ENCODE measurements at regions not wholly inside any gene's neighbourhood (a gene's known extent, or its start where the extent isn't known, plus 50 kb on each side); places are given as distances from the start of the nearest gene placed in this dataset.

DNA sequence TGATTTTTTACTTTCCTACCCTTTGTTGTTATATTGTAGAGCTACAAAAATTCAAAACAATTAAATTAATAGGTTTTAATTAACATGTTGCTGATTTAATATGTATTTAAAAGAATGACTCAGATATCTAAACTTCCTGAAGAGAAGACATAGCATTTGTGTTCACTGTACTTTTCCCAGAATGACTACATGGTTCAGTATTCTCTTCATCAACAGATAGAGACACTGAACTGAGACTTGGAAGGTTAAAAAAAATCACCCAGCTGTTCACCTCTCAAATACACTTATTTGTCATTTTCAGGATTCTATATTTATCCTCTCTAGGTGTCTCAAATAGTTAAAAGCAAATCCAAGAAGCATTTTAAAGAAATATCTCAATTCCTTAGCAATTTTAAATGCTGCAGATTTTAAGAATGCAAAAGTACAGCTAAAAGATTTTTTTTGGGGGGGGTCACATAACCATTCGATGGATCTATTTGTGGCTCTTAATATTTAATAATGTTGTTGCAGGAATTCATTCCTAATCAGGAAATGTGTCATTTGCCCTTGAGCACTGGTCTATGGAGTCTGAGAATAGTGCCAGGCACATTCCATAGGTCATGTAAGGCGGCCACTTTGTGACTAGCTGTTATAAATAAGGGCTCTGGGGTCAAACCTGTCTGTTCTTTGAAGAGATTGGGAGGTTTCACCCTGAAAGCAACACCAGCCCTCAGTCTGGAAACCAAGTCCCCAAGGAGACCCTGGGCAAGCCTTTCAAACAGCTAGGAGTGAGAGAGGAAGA, 463.1 kb downstream of the NR2F1-AS1 start:
- DNase-seq (ENCODE audit: low read depth in 2 of 2), result peak; percentile 31 to 64

DNA sequence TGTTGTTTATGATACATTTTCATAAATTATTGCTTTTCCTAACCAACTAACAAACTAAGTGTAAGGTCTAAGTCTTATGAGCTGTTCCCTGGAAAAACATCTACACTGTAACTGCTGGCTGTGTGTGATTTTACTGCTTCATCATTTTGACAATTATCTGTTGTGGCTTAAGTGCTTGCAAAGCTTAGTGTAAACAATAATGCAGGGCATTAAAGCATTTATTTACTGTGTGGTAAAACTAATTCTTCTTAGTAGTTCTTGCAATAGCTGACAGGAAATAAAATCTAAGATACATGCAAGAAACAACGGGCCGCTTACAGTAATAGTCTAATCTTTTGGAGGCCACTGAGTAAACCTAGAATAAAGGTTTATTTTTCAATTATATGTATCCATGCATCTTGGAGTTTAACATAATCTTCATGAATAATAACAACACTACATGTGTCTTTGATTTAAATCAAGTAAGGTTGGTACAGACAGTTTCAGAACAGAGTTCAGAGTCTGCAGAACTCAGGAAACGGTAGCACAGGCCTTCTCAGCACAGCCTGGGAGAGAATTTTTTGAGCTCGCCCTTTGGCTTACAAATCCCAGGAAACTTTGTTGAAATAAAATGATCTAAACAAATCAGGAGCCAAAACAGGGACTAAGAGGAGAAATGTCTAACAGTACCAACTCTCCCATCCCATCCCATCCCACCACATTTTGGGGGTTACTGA, 473.1 kb downstream of the NR2F1-AS1 start:
- DNase-seq (ENCODE audit: low read depth in 2 of 2), result no peak

DNA sequence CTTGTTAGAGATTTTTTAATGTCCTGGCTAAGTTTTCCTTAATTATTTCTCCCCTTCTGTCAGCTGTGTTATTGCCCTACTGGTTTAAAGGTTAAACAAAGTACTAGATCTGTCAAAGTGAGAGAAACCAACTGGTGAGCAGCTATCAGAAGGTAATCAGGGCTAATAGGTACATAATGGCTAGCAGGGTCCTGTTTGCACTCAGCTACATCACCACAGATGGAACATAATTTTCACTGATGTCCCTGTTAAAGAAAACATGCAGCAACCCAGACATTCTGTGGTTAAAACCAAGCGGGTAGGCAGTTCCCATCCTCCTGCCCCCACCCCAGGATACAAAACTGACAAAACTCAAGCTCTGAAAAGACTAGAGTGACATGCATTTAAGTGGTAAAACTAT, 473.9 kb downstream of the NR2F1-AS1 start:
- no peak for DNase-seq (ENCODE audit: low read depth in 2 of 2)

DNA sequence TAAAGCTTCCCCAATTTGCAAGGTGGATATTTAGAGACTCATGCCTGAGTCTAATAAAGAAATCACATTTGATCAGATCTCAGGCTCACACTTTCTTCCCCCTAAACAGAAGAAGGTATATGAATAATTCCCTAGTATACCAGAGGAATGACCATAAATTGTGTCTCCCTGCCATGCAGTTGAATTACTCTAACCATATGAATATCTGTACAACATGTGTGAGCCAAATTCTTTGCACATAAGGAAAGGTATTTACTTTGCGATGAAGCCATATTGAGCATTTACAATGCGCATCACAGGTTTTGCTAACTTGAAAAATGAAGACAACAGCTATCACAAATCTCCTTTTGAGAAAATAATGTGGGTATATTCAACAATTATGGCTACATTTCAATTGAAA, 479.4 kb downstream of the NR2F1-AS1 start:
- DNase-seq (ENCODE audit: low read depth in 2 of 2), result no peak

DNA sequence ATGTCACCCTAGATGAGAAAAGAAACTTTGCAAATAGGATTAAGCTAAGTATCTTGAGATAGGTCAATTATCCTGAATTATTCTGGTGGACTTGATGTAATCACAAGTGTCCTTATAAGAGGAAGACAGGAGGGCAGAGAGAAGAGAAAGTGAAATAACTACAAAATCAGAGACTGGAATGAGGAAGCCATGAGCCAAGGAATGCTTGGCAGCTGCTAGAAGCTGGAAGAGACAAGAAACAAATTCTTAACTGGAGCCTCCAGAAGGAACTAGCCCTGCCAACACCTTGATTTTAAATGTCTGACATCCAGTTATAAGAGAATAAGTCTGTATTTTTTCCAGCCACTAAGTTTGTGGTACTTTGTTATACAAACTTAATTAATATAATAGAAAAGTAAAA, 480.0 kb downstream of the NR2F1-AS1 start:
- no peak for DNase-seq (ENCODE audit: low read depth in 2 of 2)

DNA sequence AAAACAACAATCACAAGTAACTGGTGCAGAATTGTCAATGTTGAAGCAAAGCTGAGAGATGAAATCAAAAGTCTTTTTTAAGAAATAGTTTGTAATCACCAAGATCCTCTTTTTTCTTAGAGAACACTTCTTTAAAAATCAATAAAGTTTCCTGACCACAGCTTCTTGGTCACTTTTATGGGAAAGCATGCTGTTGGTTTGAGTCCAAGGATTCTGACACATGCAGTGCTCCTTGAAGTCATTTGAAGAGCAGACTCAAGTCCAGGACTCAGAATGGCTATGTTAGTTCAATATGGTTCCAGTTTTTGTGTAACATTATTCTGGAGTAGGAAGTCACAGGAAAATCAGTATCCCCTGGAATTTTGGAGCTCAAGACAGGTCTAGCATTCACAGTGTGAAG, 480.6 kb downstream of the NR2F1-AS1 start:
- peak in 1 of 2 donors; percentile 7 for DNase-seq (ENCODE audit: low read depth in 2 of 2)

DNA sequence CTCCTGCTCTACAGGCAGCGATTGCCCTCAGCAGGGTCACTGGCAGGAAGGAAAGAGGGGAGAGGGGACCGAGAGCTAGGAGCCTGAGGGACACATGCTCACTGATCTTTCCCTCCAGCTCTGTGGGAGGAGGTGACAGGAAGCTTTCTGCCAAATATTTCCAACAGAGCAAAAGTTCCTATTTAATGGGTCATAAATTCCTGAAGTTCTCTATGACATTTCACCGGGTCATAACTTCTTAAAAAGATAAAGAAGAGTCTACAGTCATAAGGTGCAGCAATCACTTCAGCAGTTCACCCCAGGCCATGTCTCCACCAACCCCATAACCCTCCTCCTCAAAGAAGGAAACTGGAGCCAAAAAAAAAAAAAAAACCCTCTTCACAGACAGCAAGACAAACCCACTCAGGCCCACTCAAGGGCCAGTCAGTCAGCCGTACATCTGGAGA, 481.1 kb downstream of the NR2F1-AS1 start:
- peak in 1 of 2 donors; percentile 38 for DNase-seq (ENCODE audit: low read depth in 2 of 2)

DNA sequence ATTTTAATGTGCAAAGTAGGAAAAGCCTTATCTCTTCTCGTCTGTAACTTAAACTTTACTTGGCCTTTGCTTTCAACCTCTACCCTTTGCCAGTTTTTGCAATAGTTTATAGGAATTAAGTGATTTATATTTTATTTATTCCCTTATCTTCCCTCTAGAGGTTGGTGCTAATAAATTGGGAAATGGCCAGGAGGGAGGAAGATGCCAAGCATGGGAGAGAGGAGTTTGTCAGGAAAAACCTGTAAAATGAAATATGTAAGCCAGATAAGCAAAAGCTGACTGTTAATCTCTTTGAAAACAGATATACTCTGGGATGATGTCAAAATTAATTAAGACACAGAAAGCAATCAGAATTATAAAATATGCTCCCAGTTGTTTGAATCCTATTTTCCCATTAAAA, 484.5 kb downstream of the NR2F1-AS1 start:
- no peak for DNase-seq (ENCODE audit: low read depth in 2 of 2)

DNA sequence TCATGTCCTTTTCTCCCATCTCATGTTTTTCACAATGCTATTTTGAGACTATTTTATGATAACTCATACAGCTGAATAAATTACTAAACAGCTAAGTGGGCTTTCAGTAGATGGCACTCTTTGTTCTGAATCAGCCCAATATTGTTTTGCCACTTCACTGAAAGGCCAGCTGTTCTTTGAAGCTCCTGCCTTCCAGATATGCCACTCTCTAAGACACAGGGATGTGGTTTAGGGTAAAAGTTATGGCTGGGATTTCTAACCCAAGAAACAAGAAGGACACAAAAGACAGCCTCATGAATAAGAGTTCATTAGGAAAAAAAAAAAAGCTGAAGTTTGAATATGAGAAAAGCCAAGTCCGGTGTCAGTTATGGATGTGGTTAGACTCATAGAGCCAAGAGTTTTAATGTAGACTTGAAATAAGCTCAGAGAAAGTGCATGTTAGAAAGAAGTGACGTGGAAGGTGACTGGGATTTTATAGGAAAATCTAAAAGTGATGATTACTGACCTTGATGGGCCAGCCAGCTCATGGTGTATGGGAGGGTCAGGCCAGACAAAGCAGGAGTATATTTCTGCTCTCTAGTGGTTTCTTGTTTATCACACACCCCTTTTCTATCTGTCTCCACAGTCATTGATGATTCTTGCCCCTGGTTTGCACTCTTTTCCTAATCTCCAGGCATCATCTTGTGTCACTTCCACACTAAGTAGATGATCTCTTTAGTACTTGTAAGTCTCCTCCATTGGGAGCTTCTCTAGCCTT, 488.5 kb downstream of the NR2F1-AS1 start:
- DNase-seq (ENCODE audit: low read depth in 2 of 2), result peak; percentile 77 to 79

DNA sequence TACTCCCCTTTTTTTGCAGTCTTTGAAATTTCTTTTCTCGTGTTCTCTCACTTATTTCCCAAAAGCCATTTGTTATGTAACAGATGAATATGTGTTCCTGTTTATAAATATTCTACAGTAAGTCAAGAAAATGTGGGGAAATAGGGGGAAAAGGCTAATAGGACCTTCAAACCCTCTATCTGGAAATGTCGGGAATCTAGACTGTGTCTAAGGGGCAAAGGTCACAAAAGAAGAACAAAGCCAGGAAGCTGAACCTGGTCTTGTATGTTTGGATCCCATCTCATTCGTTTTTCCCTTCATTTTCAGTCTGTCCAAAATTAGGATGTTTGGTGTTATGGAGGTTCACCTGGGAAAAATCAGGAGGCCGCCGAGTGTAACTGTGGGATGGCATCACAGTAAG, 490.3 kb downstream of the NR2F1-AS1 start:
- DNase-seq (ENCODE audit: low read depth in 2 of 2), result peak in 1 of 2 donors; percentile 2

DNA sequence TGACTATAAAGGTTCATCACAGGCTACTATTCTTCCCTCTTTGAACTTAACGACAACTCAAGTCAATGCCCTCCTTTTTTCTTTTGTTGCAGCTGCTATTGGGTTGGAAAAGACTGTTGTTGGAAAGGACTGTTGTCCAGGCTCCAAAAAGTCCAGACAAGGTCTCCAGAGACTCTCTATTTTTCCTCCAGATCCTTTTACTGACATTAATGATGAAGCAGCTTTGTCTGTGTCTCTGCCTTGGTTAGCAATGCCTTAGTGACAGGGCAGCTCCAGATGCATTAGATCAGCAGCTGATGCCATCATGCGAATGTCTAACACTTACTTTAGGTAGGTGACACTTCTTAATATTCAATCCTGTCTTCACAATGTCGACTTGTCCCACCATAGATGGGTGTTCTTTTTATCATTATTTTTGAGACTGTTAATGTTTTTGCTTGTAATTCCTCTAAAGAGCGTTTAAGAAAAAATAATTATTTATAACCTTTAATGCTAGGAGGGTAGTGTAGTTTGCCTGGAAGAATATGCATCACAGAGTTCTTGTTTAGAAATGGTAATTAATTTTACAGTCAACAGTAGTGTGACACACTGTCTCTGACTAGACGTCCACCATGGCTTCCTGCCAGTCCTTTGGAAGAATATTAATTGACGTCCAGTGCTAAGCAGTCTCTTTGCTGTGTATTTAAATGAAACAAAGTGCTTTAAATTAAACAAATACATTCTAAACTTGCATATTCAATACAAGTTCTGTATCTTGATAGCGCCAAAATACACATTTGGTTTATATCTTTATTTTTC, 492.2 kb downstream of the NR2F1-AS1 start:
- peak in 1 of 2 donors; percentile 70 for DNase-seq (ENCODE audit: low read depth in 2 of 2)

DNA sequence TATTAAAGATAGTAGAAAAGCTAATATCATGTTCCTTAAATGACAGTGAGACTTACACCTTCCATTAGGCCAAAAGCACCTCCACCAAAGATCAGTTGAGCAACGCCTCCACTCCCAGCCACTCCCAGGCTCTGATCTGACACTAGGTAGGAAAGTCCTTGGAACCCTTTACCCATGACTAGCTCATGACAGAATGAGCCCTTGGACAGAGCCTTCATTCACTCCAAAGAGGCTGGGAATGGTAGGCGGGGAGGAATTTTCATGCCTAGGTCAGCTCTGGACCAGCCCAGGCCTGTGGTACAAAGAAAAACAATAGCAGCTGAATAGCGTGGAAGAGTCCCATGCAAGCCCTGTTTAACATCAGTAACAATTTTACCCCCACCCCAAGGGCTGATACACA, 493.7 kb downstream of the NR2F1-AS1 start:
- no peak for DNase-seq (ENCODE audit: low read depth in 2 of 2)

DNA sequence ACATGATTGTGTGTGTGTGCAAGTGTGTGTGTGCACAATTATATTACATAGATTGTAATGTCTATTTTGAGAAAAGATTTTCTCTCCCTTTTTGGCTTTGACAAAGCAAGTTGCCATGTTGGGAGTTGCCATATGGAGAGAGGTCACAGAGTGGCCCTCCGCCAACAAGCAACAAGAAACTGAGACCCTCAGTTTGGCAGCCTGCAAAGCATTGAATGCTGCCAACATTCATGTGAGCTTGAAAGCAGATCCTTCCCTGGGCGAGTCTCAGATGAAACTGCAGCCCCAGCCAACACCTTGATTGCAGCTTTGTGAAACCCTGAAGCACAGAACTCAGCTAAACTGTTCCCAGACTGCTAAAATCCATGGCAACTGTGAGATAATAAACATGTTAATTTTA, 498.0 kb downstream of the NR2F1-AS1 start:
- DNase-seq (ENCODE audit: low read depth in 2 of 2), result no peak

DNA sequence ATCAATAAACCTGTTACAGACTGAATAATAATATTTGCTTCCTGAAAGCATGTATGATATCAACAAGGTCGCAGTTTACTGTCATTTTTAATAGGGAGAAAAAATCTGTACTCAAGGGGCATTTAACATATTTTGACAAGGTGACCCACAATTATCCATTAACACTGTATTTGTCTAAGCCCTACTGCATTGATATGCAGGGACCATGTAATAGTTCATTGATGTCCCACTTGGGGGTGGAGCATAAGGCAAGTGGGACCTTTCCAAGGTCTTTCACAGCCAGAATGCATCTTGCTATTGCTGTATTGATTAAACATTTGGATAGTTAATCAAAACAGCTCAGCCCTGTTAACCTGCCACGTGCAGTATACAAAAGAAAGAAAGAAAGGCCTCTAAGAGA, 502.0 kb downstream of the NR2F1-AS1 start:
- no peak for DNase-seq (ENCODE audit: low read depth in 2 of 2)

DNA sequence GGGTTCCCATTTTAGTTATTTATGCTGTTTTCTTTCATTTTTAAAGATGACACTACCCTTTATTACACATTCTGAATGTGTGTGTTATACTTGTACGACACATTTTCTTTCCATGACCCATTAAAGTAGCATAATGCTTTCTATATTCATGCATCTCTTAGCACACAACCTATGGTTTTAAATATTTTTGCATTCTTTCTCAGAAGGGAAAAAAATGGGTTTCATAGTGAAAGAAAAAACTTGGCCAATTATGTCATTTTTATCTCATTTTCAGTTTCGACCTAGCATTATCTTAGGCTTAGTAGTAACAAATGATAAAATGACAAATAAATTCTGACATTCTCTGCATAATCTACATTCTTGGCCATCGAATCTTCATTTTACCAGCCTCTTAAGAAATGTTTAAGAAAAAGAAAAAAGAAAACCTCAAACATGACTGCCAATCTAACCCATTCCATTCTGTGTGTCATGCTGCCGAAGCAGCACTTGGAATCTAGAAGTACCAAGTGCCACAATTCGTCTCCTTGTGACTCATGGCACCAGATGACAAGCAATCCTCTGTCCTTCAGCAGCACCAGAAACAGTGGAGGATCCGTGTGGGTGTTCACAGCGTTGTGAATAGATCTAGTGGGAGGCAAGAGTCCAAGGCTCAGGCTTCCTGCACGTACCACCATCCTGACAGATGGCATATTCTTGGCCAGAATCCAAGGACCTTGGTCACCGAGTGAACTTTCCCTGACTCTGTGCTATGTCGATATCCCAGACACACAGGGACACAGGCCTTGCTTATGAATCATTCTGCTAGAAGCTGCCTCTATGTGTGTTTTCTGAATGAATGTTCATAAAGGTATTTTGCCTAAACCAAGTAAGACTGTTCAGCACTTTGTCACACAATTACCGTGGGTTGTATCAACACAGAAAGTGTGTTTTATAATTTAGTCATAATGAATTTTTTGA, 502.7 kb downstream of the NR2F1-AS1 start:
- DNase-seq (ENCODE audit: low read depth in 2 of 2), result peak; percentile 96 to 99

DNA sequence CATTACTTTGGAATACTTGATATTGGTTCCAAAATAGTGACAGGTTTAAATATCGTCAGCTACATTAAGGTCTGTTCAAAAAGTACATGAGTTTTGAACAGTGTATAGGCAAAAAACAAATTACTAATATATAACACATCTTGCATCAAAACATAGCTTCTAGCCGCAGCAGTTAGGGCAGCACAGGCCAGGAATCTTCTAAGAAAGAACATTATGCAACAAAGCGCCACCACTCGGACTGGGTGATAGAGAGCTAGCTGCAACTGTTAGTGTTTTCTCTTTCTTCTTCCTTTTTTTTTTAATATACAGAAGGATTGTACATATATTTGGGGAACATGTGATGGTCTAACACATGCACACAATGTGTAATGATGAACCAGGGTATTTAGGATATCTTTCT, 504.5 kb downstream of the NR2F1-AS1 start:
- no peak for DNase-seq (ENCODE audit: low read depth in 2 of 2)

DNA sequence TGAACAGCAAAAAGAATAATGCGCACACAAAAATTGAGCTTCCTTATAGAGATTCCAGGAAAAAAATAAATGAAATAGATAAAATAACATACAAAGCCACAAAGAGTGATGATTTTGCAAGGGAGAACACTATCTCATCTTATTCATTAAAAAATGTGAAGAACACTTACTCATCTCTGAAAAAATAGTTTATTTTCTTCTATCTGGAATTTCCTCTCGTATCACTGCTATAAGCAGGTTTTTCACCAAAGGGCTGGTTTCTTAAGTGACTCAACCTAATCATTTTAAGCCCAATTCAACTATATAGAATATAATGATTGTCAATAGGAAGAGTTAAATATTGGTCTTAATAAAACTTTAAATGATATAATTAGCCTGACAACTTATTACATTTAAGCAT, 504.9 kb downstream of the NR2F1-AS1 start:
- no peak for DNase-seq (ENCODE audit: low read depth in 2 of 2)

DNA sequence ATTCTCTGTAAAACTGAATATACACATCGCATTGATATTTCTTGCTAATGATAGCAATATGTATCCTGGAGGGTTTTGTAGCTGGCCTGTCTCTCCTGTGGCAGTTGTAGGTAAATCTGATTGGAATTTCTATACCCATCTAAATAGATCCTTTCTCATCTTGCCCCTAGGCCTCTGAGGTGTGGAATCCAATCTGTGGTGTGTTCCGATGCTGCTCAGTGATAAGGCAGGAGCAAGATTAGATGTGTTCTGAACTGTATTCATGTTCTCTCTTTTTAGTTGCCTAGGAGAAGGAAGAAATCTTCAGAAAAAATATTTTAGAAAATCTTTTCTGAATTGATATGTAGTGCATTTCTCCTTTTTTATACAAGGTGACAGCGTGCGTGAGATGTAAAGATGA, 507.5 kb downstream of the NR2F1-AS1 start:
- DNase-seq (ENCODE audit: low read depth in 2 of 2), result no peak

DNA sequence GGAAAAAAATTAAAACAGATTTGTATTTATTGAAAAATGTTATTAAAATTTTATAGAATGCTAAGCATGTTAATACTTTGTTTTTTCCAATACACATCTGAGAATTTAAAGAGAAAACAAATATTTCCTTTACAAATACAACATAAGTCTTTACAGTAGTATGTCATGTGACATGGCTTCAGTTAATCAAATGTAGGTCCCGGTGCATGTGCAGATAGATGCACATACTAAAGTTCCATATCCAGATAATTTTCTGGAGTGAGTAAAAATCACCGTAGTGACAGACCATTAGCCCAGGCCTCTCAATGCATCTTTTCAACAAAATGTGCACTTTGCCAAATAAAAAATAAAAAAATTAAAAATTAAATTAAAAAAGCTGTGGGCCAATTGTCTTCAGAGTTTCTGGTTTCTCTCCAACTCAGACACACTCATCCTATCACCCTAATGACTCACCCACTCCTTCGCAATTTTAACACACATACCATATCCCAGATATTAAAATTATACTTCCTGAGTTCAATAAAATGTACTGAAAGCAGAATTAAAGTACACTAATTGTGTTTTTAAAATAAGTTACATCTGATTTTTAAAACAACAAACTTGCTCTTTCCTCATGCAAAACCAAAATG, 508.1 kb downstream of the NR2F1-AS1 start:
- DNase-seq (ENCODE audit: low read depth in 2 of 2), result peak in 1 of 2 donors; percentile 46

DNA sequence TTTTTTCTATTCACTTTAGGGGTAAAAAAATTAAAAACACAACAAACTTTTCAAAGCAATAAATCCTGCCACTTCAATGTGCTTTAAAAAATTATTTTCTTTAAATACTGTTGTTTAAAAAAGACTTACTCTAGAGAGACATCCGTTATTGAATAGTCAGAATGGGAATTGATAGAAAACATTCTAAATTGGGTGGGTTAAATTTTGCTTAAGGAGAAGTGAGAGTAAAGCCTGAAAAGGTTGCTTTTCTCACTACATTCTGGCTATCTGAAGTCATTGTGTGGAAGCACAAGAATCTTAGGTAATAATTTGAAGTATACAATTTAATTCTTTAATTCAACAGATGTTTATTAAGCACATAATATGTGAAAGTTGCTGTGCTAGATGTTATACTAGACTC, 509.3 kb downstream of the NR2F1-AS1 start:
- no peak for DNase-seq (ENCODE audit: low read depth in 2 of 2)

Measured in lung microvascular endothelial cell (primary cell).